T-helper 2 cell treated with Interferon-gamma antibody and Interleukin-4, amounts not matched to agents 100 ng/mL and 5 ng/mL, for 36 hours (primary cell): ENCODE measurements at regions not wholly inside any gene's neighbourhood (a gene's known extent, or its start where the extent isn't known, plus 50 kb on each side); places are given as distances from the start of the nearest gene placed in this dataset.

ENCODE experiments used
- intact Hi-C: fragments of 100-400 bp; cut with micrococcal nuclease; formaldehyde crosslinking; loops from one replicate; pipeline ENCODE4 v1.15.1; 2023

- intact Hi-C loops: no loop called here
Observed at GRCh38 chr22:22997262-22997898, 72.9 kb upstream of the GNAZ start.

GRCh38 chr22:22997988-22998387 lies 72.3 kb upstream of the GNAZ start:
- intact Hi-C loops: no loop called here

GRCh38 chr22:22999523-22999922 lies 70.8 kb upstream of the GNAZ start:
- intact Hi-C loops: no loop called here

- intact Hi-C loops: no loop called here
Observed at GRCh38 chr22:23000657-23001347, 69.5 kb upstream of the GNAZ start.

- intact Hi-C loops: no loop called here
Observed at GRCh38 chr22:23001463-23001862, 68.9 kb upstream of the GNAZ start.

GRCh38 chr22:23002612-23003180 lies 67.6 kb upstream of the GNAZ start:
- intact Hi-C loops: no loop called here

GRCh38 chr22:23007823-23008222 lies 62.5 kb upstream of the GNAZ start:
- intact Hi-C loops: no loop called here

- intact Hi-C loops: no loop called here
Observed at GRCh38 chr22:23008896-23009295, 61.4 kb upstream of the GNAZ start.
